Loucy (cell line): ENCODE measurements at regions not wholly inside any gene's neighbourhood (a gene's known extent, or its start where the extent isn't known, plus 50 kb on each side); places are given as distances from the start of the nearest gene placed in this dataset.

Experiments used
- EZH2phosphoT487 ChIP-seq: fragments of 200-600 bp; IDR thresholded peaks from 2 replicates; pipeline ENCODE4 v1.6.1; 2018; ENCODE audit warnings: antibody characterized with exemption, mild to moderate bottlenecking, moderate library complexity, borderline replicate concordance
- TF ChIP-seq, protein P1 (sequence below): fragments of 200-600 bp; sonication (generic); conservative IDR thresholded peaks from 2 replicates; pipeline ENCODE4 v1.5.1; 2014; ENCODE audit warnings: mild to moderate bottlenecking, antibody characterized with exemption, low read length

DNA sequence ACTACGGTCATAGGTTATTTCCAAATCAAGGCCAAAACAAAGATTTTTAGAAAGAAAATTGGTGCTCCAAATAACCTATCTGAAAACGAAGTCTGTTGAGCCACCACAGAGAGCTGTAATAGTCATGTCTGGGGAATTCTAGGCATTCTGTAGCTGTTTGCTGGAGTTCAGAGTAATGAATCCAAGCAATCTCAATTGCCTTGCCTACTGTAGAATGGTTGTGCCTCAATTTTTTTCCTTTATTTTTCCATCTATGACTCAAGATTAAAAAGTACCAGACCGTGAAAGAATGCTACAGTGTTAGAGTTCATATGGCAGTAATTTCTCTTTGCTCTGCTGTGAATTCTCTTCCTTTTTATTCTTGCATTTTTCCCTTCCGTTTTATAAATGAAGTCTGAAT, 1007.2 kb upstream of the ALCAM start:
- TF ChIP-seq, protein P1, sequence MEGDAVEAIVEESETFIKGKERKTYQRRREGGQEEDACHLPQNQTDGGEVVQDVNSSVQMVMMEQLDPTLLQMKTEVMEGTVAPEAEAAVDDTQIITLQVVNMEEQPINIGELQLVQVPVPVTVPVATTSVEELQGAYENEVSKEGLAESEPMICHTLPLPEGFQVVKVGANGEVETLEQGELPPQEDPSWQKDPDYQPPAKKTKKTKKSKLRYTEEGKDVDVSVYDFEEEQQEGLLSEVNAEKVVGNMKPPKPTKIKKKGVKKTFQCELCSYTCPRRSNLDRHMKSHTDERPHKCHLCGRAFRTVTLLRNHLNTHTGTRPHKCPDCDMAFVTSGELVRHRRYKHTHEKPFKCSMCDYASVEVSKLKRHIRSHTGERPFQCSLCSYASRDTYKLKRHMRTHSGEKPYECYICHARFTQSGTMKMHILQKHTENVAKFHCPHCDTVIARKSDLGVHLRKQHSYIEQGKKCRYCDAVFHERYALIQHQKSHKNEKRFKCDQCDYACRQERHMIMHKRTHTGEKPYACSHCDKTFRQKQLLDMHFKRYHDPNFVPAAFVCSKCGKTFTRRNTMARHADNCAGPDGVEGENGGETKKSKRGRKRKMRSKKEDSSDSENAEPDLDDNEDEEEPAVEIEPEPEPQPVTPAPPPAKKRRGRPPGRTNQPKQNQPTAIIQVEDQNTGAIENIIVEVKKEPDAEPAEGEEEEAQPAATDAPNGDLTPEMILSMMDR: no peak
- no peak for TF ChIP-seq EZH2phosphoT487
